Activated CD4-positive, alpha-beta T cell treated with anti-CD3 and anti-CD28 coated beads for 4 hours (primary cell): ENCODE measurements at regions not wholly inside any gene's neighbourhood (a gene's known extent, or its start where the extent isn't known, plus 50 kb on each side); places are given as distances from the start of the nearest gene placed in this dataset.
"Not testable (repeated sequence)": the region's sequence is repeated elsewhere in the genome, so short reads cannot be mapped to it uniquely, and the experiment has no call there.

Source experiments
- DNase-seq, 2 donors: peaks; one replicate each; pipeline ENCODE4 v3.0.0-alpha.2; 2020

DNA sequence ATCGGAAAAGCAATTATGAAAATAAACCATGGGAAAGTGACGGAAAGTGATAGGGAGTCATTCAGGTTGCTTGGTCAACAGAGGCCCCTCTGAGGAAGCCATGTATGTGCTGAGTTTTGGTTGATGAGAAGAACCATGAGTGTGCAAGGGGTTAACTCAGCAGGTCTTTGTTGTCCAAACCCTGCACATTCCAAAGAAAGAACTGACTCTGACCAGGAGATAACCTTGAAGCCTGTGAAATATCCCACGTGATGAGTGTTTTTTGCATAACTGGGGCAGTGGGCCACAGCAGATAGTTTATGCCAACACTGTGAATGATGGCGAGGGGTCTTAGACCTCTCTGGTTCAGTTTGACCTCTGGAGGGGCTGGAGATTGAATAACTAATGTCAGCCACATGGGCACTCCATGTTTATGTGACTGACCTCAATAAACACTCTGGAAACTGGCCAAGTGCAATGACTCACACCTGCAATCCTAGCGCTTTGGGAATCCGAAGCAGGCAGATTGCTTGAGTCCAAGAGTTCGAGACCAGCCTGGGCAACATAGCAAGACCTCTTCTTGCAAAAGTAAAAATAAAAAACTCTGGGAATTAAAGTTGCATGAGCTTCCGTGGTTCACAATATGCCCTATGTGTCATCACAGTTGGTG is 154.0 kb upstream of the FOXK1 start:
- no peak for DNase-seq

DNA sequence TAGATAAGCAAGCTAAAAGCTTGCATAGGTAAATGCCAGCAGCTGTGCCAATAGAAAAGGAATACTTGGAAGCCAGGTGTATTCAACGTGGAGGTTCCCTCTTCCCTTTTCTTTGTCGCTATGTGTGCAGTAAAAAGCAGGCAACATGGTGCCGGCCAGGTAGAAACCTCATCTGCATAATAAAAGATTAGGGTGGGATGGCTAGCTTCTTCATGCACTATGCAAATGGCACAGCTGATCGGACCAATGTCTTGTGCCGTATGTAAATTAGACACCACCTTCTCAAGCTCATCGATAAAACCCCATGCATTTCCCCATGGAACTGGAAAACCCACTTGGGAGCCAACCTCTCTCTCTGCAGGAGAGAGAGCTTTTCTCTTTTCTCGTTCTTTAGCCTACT is 150.9 kb upstream of the FOXK1 start:
- DNase-seq = no peak

DNA sequence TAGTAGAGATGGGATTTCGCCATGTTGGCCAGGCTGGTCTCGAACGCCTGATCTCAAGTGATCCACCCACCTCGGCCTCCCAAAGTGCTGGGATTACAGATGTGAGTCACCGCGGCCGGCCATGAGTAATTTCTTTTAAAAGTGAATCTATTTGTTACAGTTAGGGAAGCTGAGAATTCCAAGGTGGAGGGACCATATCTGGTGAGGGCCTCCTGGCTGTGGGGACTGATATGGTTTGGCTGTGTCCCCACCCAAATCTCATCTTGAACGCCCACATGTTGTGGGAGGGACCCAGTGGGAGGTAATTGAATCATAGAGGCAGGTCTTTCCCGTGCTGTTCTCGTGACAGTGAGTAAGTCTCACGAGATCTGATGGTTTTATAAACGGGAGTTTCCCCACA is 148.8 kb upstream of the FOXK1 start:
- not testable (repeated sequence) for DNase-seq

DNA sequence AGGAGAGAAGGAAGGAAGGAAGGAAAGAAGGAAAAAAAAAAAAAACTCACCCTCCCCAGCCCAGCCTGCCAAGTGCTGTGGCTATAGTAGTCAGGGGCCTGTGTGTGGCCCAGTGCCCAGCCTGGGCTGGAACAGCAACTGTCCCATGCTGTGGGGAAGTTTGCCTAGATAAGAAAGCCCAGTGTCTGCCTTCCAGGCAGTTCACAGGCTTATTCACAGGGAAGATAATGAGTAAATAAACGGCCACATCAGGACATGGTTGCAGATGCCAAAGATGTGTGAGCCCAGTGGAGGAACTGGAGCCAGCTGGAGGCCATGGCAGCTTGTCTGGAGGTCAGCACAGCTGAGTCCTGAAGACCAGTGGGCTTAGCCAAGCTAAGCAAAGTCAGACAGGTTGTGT is 132.4 kb upstream of the FOXK1 start:
- no peak for DNase-seq

DNA sequence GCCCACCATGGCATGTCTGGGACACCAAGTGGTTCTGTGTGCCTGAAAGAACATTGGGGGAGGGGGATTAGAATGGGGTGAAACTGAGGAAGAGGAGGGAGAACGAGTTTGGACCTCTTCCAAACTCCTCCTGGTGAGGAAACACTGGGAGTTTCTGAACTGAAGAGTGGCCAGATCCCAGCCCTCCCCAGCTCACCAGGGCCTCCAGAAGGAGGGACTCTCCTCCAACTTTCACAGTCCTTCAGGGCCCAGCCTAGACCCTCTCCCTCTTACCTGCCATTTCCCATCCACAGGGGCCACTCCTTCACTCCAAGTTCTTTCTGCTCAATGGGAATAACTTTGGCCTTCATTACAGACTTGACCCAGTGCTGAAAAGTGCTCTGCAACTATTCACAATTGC is 132.0 kb upstream of the FOXK1 start:
- DNase-seq = no peak

DNA sequence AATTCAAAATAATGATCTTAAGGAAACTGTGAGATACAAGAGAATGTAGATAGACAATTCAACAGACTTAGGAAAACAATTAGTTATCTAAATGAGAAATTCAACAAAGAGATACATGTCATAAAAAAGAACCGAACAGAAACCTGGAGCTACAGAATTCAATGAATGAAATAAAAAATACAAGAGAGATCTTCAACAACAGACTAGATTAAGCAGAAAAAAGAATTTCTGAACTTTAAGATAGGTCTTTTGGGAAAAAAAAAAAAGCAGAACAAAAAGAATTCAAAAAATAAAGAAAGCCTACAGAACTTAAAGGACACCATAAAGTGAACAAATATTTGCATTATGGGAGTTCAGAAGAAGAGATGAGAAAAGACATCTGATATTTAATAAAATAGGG is 129.1 kb upstream of the FOXK1 start:
- no peak for DNase-seq

DNA sequence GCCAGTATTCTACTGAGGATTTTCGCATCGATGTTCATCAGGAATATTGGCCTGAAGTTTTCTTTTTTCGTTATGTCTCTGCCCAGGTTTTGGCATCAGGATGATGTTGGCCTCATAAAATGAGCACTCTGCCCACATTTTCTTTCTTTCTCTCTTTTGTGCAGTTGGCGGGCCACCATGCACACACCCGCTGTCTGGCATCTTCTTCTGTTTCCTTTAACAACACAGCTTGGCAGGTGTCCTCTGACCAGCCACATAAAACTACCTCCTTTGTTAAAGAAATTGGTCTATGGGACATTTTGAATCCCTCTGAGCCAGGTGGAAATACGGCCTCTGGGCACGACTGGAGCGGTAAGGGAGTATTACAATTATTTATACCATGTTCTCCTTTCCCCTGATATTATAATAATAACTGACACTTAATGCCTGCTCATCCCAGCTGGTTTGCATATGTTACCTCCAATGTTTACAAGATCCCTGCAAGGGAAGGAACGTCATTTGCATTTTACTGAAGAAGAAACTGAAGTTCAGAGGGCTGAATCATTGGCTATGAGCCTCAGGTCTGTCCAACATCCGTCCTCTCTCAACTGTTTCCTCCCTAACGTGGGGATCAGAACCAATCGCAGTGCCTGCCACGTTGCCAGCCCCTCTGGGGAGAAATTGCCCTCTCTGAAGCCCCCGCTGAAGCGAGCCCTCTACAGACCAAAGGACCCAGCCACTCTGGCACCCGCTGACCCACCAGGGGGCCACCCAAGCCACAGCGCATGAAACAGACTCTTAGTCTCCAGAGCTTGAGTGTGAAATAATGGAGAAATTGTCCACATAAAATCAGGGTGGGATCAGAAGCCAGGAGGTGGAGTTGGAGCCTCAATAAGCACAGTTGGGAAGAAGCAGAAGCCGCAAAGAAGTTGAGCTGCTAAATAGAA is 125.0 kb upstream of the FOXK1 start:
- no peak for DNase-seq

DNA sequence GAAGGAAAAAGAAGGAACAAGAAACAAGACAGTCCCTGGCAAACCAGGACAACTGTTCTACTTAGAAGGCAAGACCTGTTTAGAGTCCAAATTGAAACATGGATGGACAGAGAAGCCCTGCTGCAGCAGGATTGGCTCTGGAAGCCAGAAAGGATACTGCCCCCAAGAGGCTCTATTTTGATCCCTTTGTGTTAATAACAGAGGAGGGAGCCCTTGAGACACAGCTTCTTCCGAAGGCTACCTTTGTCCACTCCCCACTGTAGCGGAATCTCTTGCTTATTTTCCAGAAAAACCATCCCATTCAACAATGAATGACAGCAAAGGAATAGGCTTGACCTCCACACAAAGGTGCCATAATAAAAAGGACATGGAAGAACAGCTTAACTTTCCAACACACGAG is 120.3 kb upstream of the FOXK1 start:
- DNase-seq = no peak

DNA sequence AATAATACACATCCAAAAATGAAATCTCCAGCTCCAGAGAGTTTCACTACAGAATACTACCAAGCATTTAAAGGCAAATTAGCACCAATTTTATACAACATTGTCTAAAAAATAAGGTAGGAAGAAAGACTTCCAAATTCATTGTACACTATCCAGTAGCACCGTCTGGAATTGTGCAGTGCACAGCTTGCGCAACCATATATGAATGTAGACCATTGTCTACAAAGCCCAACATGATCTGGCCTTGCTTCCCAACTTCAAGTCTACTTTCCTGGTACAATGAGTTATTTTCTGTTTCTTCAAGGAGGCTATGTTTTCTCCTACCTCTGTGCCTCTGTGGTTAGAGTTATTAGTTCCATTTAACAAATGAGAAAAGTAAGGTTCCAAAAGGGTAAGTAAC is 115.4 kb upstream of the FOXK1 start:
- DNase-seq = no peak

DNA sequence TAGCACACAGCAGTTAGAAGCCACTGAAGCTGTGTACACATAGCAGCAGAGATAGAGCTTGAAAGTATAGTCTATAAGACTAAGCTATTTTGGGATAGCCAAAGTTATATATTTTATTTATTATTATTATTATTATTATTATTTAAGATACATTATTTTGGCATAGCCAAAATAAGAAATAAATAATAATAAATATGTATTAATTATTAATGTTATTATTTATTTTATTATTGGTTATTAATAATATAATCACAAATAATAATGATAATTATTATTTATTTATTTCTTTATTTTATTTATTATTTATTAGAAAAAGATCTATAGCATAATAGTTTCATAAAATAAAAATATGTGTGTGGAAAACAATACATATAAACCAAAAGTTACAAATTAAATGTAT is 107.2 kb upstream of the FOXK1 start:
- DNase-seq = no peak

DNA sequence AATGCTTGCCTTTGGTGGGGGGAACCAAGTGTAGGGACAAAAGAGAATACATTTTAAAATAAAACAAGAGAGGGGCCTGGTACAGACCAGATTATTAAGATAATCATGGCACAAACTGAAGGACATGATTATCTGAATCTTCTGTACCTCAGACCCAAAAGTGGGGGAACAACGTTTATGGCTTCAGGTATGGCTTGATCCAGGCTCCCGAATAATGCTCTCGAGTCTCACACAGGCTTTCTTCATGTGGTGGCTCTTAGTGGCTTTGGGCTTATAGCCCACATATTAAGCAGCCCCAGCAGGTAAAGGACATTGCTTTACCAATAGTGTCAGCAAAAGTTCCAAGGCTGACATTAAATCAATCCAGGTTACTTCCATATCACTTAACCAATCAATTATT is 106.8 kb upstream of the FOXK1 start:
- DNase-seq = no peak

DNA sequence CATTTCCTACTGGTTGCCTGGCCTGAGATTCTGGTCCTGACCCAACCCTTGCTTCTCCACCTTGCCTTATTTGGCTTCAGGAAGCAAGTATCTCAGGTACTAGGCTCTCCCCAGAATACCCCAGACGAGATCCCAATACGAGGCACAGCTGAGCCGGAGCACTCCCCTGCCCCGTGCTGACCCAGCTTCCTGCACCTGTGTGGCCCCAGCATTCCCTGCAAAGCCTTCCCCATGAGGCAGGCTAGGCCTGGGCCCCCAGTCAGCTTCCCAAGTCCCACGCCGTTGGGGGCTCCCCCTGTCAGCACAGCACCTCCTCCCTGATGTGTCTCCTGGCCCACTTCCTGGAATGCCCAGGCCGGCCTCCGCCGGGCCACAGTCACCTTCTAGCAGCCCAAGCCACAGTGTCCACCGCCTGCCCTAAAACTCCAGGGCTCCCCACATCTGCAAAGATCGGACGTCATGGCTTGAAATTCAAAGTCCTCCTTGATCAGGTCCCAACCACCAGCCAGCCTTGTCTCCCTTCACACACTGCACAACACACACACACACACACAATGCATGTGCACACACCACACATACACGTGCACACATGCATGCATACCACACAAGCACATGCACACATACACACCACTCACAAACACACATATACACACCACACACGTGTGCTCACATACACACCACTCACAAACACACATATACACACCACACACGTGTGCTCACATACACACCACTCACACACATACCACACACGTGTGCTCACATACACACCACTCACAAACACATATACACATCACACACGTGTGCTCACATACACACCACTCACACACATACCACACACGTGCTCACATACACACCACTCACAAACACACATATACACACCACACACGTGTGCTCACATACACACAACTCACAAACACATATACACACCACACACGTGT is 78.9 kb upstream of the FOXK1 start:
- DNase-seq = no peak

DNA sequence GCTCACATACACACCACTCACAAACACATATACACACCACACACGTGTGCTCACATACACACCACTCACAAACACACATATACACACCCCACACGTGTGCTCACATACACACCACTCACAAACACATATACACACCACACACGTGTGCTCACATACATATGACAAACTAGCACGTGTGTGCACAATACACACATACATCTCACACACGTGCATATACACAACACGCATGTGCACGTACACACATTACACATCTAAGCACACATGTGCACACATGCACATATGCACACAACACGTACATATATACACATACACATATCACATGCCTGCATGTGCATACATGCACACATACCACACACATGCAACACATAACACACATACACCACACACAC is 78.3 kb upstream of the FOXK1 start:
- no peak for DNase-seq

DNA sequence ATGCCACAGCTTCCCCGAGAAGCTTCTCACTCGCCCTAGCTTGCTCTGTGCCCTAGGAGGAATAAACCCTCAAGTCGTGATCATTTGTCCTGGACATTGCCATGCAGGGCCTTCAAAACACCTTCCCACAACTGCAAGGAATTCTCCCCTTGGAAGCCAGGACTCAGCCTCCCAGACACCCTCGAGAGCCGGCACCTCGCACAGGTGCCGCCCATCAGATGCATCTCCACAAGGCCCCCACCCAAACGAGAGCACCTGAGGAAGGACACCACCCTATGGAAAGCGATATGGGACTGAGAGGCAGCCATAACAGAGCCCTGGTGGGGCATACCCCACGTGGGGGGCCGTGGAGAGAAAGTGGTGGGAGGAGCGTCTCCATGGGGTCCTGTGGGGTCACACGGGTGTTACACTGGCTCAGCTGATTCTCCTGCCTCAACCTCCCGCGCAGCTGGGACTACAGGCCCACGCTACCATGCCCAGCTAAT is 77.6 kb upstream of the FOXK1 start:
- no peak for DNase-seq

DNA sequence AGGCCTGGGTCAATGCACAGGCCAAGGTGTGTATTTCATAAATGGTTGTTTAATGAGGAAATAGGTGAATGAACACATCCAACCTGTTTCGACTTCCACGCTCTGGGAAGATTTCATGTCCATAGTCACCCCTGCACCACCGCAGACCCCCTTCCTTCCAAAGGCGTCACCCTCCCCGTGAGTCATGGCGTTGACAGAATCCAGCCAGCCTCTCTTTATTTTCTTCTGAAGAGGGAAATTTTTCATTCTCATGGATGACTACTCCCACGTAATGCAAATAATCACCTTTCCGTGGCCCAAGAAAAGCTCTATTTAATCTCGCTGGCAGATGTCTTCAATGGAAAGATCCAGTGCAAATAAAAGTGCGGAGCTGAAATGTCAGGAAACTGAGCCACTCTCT is 75.3 kb upstream of the FOXK1 start:
- no peak for DNase-seq

DNA sequence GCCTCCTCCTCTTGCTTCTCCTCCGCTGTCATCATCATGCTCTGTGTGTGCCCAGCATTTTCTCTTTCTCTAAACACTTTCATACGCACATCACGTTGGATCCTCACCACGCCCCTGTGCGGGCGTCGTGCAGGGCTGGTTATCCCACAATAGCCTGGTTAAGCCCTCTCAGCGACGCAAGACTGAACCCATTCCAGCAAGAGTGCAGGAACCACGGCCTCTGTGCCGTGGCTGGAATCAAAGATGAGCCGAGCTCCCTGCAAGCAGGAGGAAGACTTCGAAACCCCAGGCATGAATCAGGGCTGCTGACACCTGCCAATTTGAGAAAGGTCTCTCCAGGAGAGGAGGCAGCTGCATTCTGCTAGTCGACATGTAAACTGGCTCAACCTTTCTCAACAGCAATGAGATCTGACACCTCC is 74.8 kb upstream of the FOXK1 start:
- DNase-seq = no peak

DNA sequence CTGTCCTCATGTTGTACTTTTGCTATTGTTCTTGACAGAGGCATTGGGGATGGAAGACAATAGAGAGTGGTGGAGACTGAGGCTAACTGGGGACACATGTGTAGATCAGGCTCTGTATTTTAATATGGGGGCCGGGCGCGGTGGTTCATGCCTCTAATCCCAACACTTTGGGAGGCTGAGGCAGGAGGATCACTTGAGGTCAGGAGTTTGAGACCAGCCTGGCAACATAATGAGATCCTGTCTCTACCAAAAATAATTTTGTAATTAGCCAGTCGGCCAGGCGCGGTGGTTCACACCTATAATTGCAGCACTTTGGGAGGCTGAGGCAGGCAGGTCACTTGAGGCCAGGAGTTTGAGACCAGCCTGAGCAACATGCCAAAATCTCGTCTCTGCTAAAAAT is 72.5 kb upstream of the FOXK1 start:
- DNase-seq = not testable (repeated sequence)

DNA sequence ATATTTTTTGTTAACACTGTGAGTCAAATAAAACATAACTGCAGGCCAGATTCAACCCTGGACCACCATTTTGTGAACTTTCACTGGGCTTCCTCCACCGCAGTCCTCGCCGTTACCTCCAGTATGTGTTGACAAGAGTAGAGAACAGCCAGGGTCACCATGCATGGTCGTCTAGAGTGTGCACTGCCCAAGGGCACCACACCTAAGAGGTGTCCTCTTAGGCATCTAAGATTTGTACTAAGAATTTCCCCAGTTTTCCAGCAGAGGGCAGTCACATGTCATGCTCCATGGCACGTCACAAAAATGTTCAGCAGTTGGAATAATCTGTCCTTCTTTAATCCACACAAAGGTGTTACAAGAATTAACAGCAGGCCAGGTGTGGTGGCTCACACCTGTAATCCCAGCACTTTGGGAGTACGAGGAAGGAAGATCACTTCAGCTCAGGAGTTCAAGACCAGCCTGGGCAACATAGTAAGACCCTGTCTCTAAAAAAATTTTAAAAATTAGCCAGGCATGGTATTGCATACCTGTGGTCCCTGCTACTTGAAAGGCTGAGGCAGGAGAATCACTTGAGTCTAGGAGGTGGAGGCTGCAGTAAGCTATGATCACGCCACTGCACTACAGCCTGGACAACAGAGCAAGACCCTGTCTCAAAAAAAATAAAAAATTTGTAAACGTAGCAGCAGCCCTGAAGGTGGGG is 71.2 kb upstream of the FOXK1 start:
- peak; percentile 40 to 66 for DNase-seq

DNA sequence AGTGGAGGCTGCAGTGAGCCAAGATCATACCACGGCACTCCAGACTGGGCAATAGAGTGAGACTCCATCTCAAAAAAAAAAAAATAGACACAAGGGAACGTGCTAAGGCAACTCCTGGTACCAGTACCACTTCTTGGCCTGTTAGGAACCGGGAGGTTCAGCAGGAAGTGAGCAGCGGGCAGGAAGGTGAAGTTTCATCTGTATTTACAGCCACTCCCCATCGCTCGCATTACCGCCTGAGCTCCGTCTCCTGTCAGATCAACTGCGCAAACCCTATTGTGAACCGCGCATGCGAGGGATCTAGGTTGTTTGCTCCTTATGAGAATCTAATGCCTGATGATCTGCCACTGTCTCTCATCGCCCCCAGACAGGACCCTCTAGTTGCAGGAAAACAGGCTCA is 69.9 kb upstream of the FOXK1 start:
- DNase-seq = no peak

DNA sequence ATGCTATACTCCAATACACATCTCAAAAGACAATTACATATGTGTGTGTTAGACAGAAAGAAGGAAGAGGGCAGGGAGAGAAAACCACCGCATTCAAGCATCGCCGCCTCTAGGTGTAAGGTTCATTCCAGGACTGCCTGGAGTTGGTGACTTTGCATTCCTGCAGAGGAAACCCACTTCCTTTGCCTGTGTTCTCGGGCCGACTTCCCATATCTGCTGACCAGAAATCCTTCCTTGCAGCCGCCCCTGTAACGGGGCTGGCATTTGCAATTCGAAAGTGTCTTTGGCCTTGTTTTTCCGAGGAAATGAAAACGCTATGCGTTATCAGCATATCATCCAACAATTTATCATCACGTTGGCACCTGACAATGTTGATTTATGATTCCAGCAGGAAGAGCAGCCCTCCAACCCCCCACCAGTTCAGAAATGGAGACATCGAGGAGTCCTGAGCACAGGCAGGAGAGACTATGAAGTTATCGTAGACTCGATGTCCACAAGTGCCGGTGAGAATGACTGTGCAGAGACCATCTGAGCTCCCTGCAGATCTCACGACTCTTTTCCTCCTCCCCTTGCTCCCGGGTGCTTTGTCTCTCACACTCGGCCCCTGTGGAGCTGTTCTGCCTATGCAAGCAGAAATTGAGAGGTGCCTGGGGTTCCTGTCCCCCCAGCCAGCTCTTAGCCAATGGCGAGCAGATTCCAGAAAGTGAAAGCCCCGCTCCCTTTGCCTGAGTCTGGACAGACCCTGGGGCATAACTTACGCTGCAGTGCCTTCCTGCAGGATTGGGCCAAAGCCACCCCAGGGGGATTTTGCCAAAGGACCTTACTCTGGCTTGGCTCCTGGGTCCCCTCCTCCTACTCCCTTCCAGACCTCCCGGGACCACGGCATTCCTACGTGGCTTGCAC is 68.9 kb upstream of the FOXK1 start:
- no peak for DNase-seq

DNA sequence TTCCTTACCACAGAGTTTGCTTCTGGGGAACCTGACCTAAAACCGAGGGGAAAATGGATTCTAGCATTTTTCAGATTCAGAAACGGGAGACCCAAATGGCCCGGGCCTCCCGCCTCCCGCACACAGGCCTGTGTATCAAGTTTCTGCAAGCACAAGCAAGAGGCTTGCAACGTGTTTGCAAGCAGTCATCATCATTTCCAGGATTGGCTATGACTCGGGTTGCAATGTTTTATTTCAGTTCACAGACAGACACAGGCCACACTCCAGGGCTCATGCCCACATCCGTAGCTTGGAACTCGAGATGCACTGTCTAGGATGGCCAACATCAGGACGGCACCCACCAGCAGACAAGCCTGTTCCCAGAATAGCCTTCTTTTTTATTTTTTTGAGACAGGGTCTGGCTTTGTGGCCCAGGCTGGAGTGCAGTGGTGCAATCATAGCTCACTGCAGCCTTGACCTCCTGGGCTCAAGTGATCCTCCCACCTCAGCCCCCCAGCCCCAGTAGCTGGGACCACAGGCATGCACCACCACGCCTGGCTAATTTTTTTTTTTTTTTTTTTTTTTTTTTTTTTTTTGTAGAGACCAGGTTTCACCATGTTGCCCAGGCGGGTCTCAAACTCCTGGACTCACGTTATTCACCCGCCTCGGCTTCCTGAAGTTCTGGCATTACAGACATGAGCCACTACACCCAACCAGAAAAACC is 68.1 kb upstream of the FOXK1 start:
- DNase-seq = no peak
